ENCODE measurements at regions not wholly inside any gene's neighbourhood (a gene's known extent, or its start where the extent isn't known, plus 50 kb on each side); places are given as distances from the start of the nearest gene placed in this dataset.

- Histone ChIP-seq H3K9me1 (ENCODE audit: insufficient read depth, low read length) (no peaks in the 10 kb centered on the region; the same call in 1 of the 2 replicates), H3K9ac (ENCODE audit: low read depth, low read length) (no peak overlapping the region), H3K4me2 (ENCODE audit: low read depth, low read length) (no peak overlapping the region), H3K27ac (ENCODE audit: insufficient read depth, low read length) (no peak overlapping the region), H2BK5ac (ENCODE audit: low read depth, low read length, poor library complexity, severe bottlenecking) (no peak overlapping the region), H4K91ac (ENCODE audit: insufficient read depth, low read depth, low read length) (no peak overlapping the region), H2AK5ac (ENCODE audit: low read depth, low read length) (no peak overlapping the region), H3K56ac (ENCODE audit: extremely low read depth, insufficient read depth, low read length) (no peak overlapping the region), H3K4ac (ENCODE audit: low read depth, low read length) (no peak overlapping the region), H2BK20ac (ENCODE audit: low read depth, low read length) (no peak overlapping the region), H3K4me3 (ENCODE audit: insufficient read depth, low read depth, low read length) (no peak overlapping the region), H2AFZ (replicated peaks; ENCODE audit: low read length, poor library complexity) (no peak overlapping the region), H3K23ac (ENCODE audit: low read depth, low read length) (no peak overlapping the region), H3K79me1 (ENCODE audit: low read depth in 1 of 2, low read length in 2 of 2) (no peaks in the 10 kb centered on the region), H3K36me3 (ENCODE audit: control insufficient read depth, insufficient read depth, low read length) (no peaks in the 10 kb centered on the region), H2BK15ac (ENCODE audit: low read depth, low read length) (no peak overlapping the region), H3K14ac (replicated peaks; ENCODE audit: low read depth, low read length) (no peak overlapping the region), H4K8ac (ENCODE audit: low read depth in 2 of 2, low read length in 2 of 2) (no peak overlapping the region), H4K5ac (ENCODE audit: low read depth, low read length) (no peak overlapping the region), H2AK9ac (replicated peaks; ENCODE audit: low read depth, low read length, poor library complexity) (no peak overlapping the region), H2BK120ac (ENCODE audit: low read depth, low read length) (no peak overlapping the region), H4K20me1 (ENCODE audit: insufficient read depth, low read length) (peaks cover 3% of the 10 kb centered on the region; the same call in 1 of the 2 replicates), H3K18ac (ENCODE audit: low read depth, low read length) (no peak overlapping the region), H3K4me1 (ENCODE audit: control insufficient read depth, insufficient read depth, low read length) (peaks cover 17% of the 10 kb centered on the region), H3K9me3 (ENCODE audit: control insufficient read depth, insufficient read depth, low read length) (peaks cover 3% of the 10 kb centered on the region; the same call in 1 of the 2 replicates), H3K27me3 (ENCODE audit: control insufficient read depth, insufficient read depth, low read length) (no peaks in the 10 kb centered on the region)
- DNase-seq (no peak), ATAC-seq (ENCODE audit: low read depth) (no peak)
- BruUV-seq (replicated peaks): no TSS peak
- 84% methylated on average over 9 of the region's 14 CpGs; no CpG with 5 or more reads in 1 of the 2 experiments for WGBS, 2 experiments (ENCODE audit: extremely low coverage in 2 of 2, insufficient read length in 1 of 2)
- in situ Hi-C loops (cut with MboI; ENCODE audit: low sequenced_read_pairs) (no loop called here), intact Hi-C loops (cut with micrococcal nuclease) (no loop called here), dilution Hi-C loops (cut with HindIII; ENCODE audit: low sequenced_read_pairs, unreplicated experiment) (no loop called here)
- ChIA-PET CTCF (no interaction called here), POLR2A (ENCODE audit: unreplicated experiment) (no interaction called here)
- no peak for TF ChIP-seq RAD21 (IDR thresholded peaks at IDR 0.05; ENCODE audit: low read length)
- no peak for TF ChIP-seq FOS (IDR thresholded peaks at IDR 0.05; ENCODE audit: low read depth, low read length)
- no peak for TF ChIP-seq MAFK (IDR thresholded peaks at IDR 0.05; ENCODE audit: low read depth, low read length)
- no peak for TF ChIP-seq MXI1 (IDR thresholded peaks at IDR 0.05; ENCODE audit: borderline replicate concordance, low read depth, low read length)
- no peak for TF ChIP-seq MAZ (IDR thresholded peaks at IDR 0.05; ENCODE audit: borderline replicate concordance, low read depth, low read length)
- no peak for TF ChIP-seq USF2 (IDR thresholded peaks at IDR 0.05; ENCODE audit: low read depth, low read length)
- TF ChIP-seq CTCF (conservative IDR thresholded peaks at IDR 0.05; ENCODE audit: low read depth, low read length): no peak
- no peak for TF ChIP-seq SMC3 (IDR thresholded peaks at IDR 0.05; ENCODE audit: low read depth, low read length)
- no peak for TF ChIP-seq NFE2L2 (IDR thresholded peaks at IDR 0.05; ENCODE audit: low read depth, low read length)
Observed at GRCh38 chr12:124718036-124718435, 145.6 kb downstream of the SCARB1 start.

All from IMR-90 (cell line).